ENCODE measurements at regions not wholly inside any gene's neighbourhood (a gene's known extent, or its start where the extent isn't known, plus 50 kb on each side); places are given as distances from the start of the nearest gene placed in this dataset.

DNA sequence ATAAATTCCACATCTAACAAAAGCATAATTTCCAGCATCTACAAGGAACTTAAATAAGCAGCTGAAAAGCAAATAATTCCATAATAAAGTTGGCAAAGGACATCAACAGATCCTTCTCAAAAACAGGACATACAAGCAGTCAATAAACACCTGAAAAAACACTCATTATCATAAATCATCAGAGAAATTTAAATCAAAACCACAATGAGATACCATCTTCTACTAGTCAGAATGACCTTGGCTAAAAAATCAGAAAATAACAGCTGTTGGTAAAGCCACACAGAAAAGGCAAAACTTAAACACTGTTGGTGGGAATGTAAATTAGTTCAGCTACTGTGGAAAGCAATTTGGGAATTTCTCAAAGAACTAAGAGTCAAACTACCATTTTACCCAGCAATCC, 1371.1 kb upstream of the ACO1 start:
- intact Hi-C loops (cut with DNase I) = no loop called here
- ATAC-seq = no peak
- no peaks in the 10 kb centered on the region for H3K27me3 ChIP-seq
- H3K4me3 ChIP-seq = no peak overlapping the region
- TF ChIP-seq, protein P1, sequence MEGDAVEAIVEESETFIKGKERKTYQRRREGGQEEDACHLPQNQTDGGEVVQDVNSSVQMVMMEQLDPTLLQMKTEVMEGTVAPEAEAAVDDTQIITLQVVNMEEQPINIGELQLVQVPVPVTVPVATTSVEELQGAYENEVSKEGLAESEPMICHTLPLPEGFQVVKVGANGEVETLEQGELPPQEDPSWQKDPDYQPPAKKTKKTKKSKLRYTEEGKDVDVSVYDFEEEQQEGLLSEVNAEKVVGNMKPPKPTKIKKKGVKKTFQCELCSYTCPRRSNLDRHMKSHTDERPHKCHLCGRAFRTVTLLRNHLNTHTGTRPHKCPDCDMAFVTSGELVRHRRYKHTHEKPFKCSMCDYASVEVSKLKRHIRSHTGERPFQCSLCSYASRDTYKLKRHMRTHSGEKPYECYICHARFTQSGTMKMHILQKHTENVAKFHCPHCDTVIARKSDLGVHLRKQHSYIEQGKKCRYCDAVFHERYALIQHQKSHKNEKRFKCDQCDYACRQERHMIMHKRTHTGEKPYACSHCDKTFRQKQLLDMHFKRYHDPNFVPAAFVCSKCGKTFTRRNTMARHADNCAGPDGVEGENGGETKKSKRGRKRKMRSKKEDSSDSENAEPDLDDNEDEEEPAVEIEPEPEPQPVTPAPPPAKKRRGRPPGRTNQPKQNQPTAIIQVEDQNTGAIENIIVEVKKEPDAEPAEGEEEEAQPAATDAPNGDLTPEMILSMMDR (IDR thresholded peaks at IDR 0.05) = no peak
- no peaks in the 10 kb centered on the region for H3K4me1 ChIP-seq
- no peak for DNase-seq
- no peaks in the 10 kb centered on the region for H3K36me3 ChIP-seq
- H3K27ac ChIP-seq = no peak overlapping the region
- peaks cover 0 to 11% (median 0%) of the 10 kb centered on the region in 11 donors for H3K9me3 ChIP-seq

- Histone ChIP-seq H3K4me3 (no peak overlapping the region), H3K27me3 (no peaks in the 10 kb centered on the region), H3K4me1 (no peaks in the 10 kb centered on the region), H3K27ac (no peak overlapping the region), H3K36me3 (no peaks in the 10 kb centered on the region), H3K9me3 (no peaks in the 10 kb centered on the region)
- DNase-seq = no peak
- no peak for ATAC-seq
- WGBS, 2 donors = 81 to 84% methylated on average over 3 of the region's 3 CpGs
- TF ChIP-seq, protein P1 (IDR thresholded peaks at IDR 0.05) = no peak
- intact Hi-C loops (cut with DNase I) = no loop called here
These were observed 1360.6 kb upstream of the ACO1 start for GRCh38 chr9:31023847-31024246.

DNA sequence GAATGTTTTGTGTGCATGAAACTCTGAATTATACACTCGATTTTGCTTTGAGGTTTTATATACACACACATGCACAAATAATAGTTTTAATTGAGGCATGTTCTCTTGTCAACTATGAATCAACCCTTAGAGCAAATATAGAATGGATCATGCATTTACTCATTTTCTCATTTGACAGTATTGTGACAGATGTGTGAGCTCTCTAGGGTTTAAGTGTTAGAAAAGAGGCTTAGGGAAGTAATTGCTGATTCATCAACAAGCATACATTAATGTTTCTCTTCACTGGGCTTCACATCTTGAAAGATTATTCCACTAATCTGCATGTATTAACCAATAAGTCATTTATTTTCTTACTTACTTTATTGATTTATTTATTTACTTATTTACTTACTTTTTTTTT, 1356.8 kb upstream of the ACO1 start:
- no peaks in the 10 kb centered on the region for H3K4me1 ChIP-seq
- intact Hi-C loops (cut with DNase I) = no loop called here
- DNase-seq = no peak
- no peak for ATAC-seq
- no peak overlapping the region for H3K27ac ChIP-seq
- 60 to 68% methylated on average over 1 of the region's 1 CpG for WGBS, 2 donors
- no peaks in the 10 kb centered on the region for H3K36me3 ChIP-seq
- H3K27me3 ChIP-seq = no peaks in the 10 kb centered on the region
- no peak overlapping the region for H3K4me3 ChIP-seq
- H3K9me3 ChIP-seq = no peaks in the 10 kb centered on the region
- TF ChIP-seq, protein P1 (IDR thresholded peaks at IDR 0.05) = no peak

- no peak overlapping the region for H3K27ac ChIP-seq
- intact Hi-C loops (cut with DNase I) = no loop called here
- TF ChIP-seq, protein P1 (IDR thresholded peaks at IDR 0.05) = no peak
- WGBS, 2 donors = 92 to 94% methylated on average over 8 of the region's 8 CpGs
- H3K9me3 ChIP-seq = no peaks in the 10 kb centered on the region
- DNase-seq (no peak), ATAC-seq (no peak)
- H3K4me3 ChIP-seq = no peak overlapping the region
- H3K36me3 ChIP-seq = no peaks in the 10 kb centered on the region
- H3K4me1 ChIP-seq = no peaks in the 10 kb centered on the region
- H3K27me3 ChIP-seq = no peaks in the 10 kb centered on the region
These were observed 1356.3 kb upstream of the ACO1 start for GRCh38 chr9:31028137-31028536.

DNA sequence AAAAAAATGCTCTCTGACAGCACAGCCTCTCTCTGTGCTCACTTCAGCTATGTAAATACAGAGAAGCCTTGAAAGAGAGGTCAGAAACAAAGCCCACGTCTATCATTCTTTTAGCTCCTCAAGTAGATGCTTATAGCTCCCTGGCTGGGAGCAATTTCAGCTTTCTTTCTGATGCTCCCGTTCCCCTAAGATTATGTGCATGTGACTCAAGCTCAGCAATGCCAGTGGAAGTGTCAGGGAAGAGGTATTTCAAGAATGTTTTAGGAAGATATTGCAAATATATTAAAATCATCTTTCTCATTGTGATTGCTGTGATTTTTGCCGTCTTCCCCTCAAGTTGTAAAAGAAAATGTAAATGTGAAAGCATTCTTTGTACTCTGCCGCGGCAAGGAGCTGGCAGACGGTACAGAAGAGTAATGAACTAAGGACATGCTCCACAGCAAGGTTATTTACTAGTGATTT, 1353.7 kb upstream of the ACO1 start:
- TF ChIP-seq, protein P1 (IDR thresholded peaks at IDR 0.05) = no peak
- no peak for DNase-seq
- intact Hi-C loops (cut with DNase I) = no loop called here
- H3K4me3 ChIP-seq = peak overlapping the region in 3 of 10 donors; percentile 12 to 16 (median 13)
- no peak for ATAC-seq
- H3K4me1 ChIP-seq = no peaks in the 10 kb centered on the region
- H3K27ac ChIP-seq = no peak overlapping the region
- no peaks in the 10 kb centered on the region for H3K9me3 ChIP-seq
- 18 to 20% methylated on average over 6 of the region's 6 CpGs for WGBS, 2 donors
- H3K36me3 ChIP-seq = no peaks in the 10 kb centered on the region
- no peaks in the 10 kb centered on the region for H3K27me3 ChIP-seq
